ENCODE measurements at regions not wholly inside any gene's neighbourhood (a gene's known extent, or its start where the extent isn't known, plus 50 kb on each side); places are given as distances from the start of the nearest gene placed in this dataset.

- Histone ChIP-seq H3K27ac (ENCODE audit: insufficient read depth, low read length) (no peak overlapping the region), H4K20me1 (ENCODE audit: control insufficient read depth, extremely low read depth, insufficient read depth, low read length) (no peaks in the 10 kb centered on the region), H3K79me2 (ENCODE audit: control insufficient read depth, insufficient read depth, low read length) (no peaks in the 10 kb centered on the region), H3K36me3 (ENCODE audit: control insufficient read depth, insufficient read depth, low read length) (no peaks in the 10 kb centered on the region), H3K27me3 (ENCODE audit: control insufficient read depth, insufficient read depth, low read length) (no peaks in the 10 kb centered on the region), H3K4me3 (replicated peaks in 1 of 4; ENCODE audit: control extremely low read depth in 1 of 4, insufficient read depth in 1 of 4, low read depth in 3 of 4, low read length in 4 of 4) (no peak overlapping the region), H3K9me3 (ENCODE audit: control insufficient read depth, insufficient read depth, low read depth, low read length) (no peaks in the 10 kb centered on the region), H2AFZ (ENCODE audit: low read length) (no peak overlapping the region), H3K4me2 (ENCODE audit: extremely low read depth, insufficient read depth, low read length) (no peak overlapping the region), H3K9ac (ENCODE audit: insufficient read depth, low read length) (no peak overlapping the region), H3K4me1 (ENCODE audit: control insufficient read depth, extremely low read depth, insufficient read depth, low read length) (no peaks in the 10 kb centered on the region)
- no peak for DNase-seq (ENCODE audit: low read depth in 2 of 2)
- TF ChIP-seq EZH2 (IDR thresholded peaks at IDR 0.05; ENCODE audit: low read length, missing control alignments), result no peak
- no peak for TF ChIP-seq CTCF (conservative IDR thresholded peaks at IDR 0.05 in 1 of 2, IDR thresholded peaks at IDR 0.05 in 1 of 2; ENCODE audit: low read depth in 1 of 2, low read length in 2 of 2)
Observed at GRCh38 chr18:56386856-56387255, 251.5 kb downstream of the TXNL1 start.

GRCh38 chr18:56383349-56383748 lies 255.0 kb downstream of the TXNL1 start:
- Histone ChIP-seq H3K9ac (ENCODE audit: insufficient read depth, low read length) (no peak overlapping the region), H3K79me2 (ENCODE audit: control insufficient read depth, insufficient read depth, low read length) (no peaks in the 10 kb centered on the region), H3K4me2 (ENCODE audit: extremely low read depth, insufficient read depth, low read length) (no peak overlapping the region), H3K4me3 (replicated peaks in 1 of 4; ENCODE audit: control extremely low read depth in 1 of 4, insufficient read depth in 1 of 4, low read depth in 3 of 4, low read length in 4 of 4) (no peak overlapping the region), H3K27ac (ENCODE audit: insufficient read depth, low read length) (no peak overlapping the region), H3K4me1 (ENCODE audit: control insufficient read depth, extremely low read depth, insufficient read depth, low read length) (no peaks in the 10 kb centered on the region), H3K36me3 (ENCODE audit: control insufficient read depth, insufficient read depth, low read length) (no peaks in the 10 kb centered on the region), H2AFZ (ENCODE audit: low read length) (no peak overlapping the region), H4K20me1 (ENCODE audit: control insufficient read depth, extremely low read depth, insufficient read depth, low read length) (no peaks in the 10 kb centered on the region), H3K9me3 (ENCODE audit: control insufficient read depth, insufficient read depth, low read depth, low read length) (no peaks in the 10 kb centered on the region), H3K27me3 (ENCODE audit: control insufficient read depth, insufficient read depth, low read length) (no peaks in the 10 kb centered on the region)
- DNase-seq (ENCODE audit: low read depth in 2 of 2), result no peak
- TF ChIP-seq CTCF (conservative IDR thresholded peaks at IDR 0.05 in 1 of 2, IDR thresholded peaks at IDR 0.05 in 1 of 2; ENCODE audit: low read depth in 1 of 2, low read length in 2 of 2) (no peak), EZH2 (IDR thresholded peaks at IDR 0.05; ENCODE audit: low read length, missing control alignments) (no peak)

- Histone ChIP-seq H3K79me2 (ENCODE audit: control insufficient read depth, insufficient read depth, low read length) (no peaks in the 10 kb centered on the region), H3K9me3 (ENCODE audit: control insufficient read depth, insufficient read depth, low read depth, low read length) (no peaks in the 10 kb centered on the region), H3K27ac (ENCODE audit: insufficient read depth, low read length) (no peak overlapping the region), H4K20me1 (ENCODE audit: control insufficient read depth, extremely low read depth, insufficient read depth, low read length) (no peaks in the 10 kb centered on the region), H3K36me3 (ENCODE audit: control insufficient read depth, insufficient read depth, low read length) (no peaks in the 10 kb centered on the region), H3K27me3 (ENCODE audit: control insufficient read depth, insufficient read depth, low read length) (no peaks in the 10 kb centered on the region), H3K4me3 (replicated peaks in 1 of 4; ENCODE audit: control extremely low read depth in 1 of 4, insufficient read depth in 1 of 4, low read depth in 3 of 4, low read length in 4 of 4) (no peak overlapping the region), H3K4me1 (ENCODE audit: control insufficient read depth, extremely low read depth, insufficient read depth, low read length) (peaks cover 2% of the 10 kb centered on the region), H3K4me2 (ENCODE audit: extremely low read depth, insufficient read depth, low read length) (no peak overlapping the region), H2AFZ (ENCODE audit: low read length) (no peak overlapping the region), H3K9ac (ENCODE audit: insufficient read depth, low read length) (no peak overlapping the region)
- DNase-seq (ENCODE audit: low read depth in 2 of 2), result peak in 1 of 2 donors; percentile 70
- no peak for TF ChIP-seq CTCF (conservative IDR thresholded peaks at IDR 0.05 in 1 of 2, IDR thresholded peaks at IDR 0.05 in 1 of 2; ENCODE audit: low read depth in 1 of 2, low read length in 2 of 2)
- no peak for TF ChIP-seq EZH2 (IDR thresholded peaks at IDR 0.05; ENCODE audit: low read length, missing control alignments)
Observed at GRCh38 chr18:56382541-56382940, 255.9 kb downstream of the TXNL1 start.

Data from fibroblast of lung (primary cell).